NCI-H2081 treated with DMSO at 0.1 percent for 48 hours (cell line): ENCODE measurements at regions not wholly inside any gene's neighbourhood (a gene's known extent, or its start where the extent isn't known, plus 50 kb on each side); places are given as distances from the start of the nearest gene placed in this dataset.

Source experiments
- DNase-seq: peaks from one replicate; lab custom pipeline; 2025; lab: John Stamatoyannopoulos, UW

GRCh38 chr15:59953392-59953883, 50.7 kb upstream of the FOXB1 start:
- peak; percentile 96 for DNase-seq

GRCh38 chr15:59952960-59953359, 51.2 kb upstream of the FOXB1 start:
- no peak for DNase-seq

GRCh38 chr15:59950603-59951388, 53.3 kb upstream of the FOXB1 start:
- DNase-seq = no peak

GRCh38 chr15:59948924-59949613, 55.0 kb upstream of the FOXB1 start:
- no peak for DNase-seq

- no peak for DNase-seq
Observed at GRCh38 chr15:59946084-59946483, 58.0 kb upstream of the FOXB1 start.

GRCh38 chr15:59945036-59945435, 59.1 kb upstream of the FOXB1 start:
- no peak for DNase-seq

GRCh38 chr15:59941612-59942011, 62.5 kb upstream of the FOXB1 start:
- DNase-seq = no peak

- no peak for DNase-seq
Observed at GRCh38 chr15:59940928-59941327, 63.2 kb upstream of the FOXB1 start.

GRCh38 chr15:59940456-59940855, 63.7 kb upstream of the FOXB1 start:
- DNase-seq = no peak

GRCh38 chr15:59936741-59937140, 67.4 kb upstream of the FOXB1 start:
- DNase-seq = no peak

GRCh38 chr15:59933607-59934006, 70.5 kb upstream of the FOXB1 start:
- DNase-seq = no peak

GRCh38 chr15:59931646-59932261, 72.4 kb upstream of the FOXB1 start:
- no peak for DNase-seq

- DNase-seq = no peak
Observed at GRCh38 chr15:59924812-59925522, 79.1 kb upstream of the FOXB1 start.

- DNase-seq = no peak
Observed at GRCh38 chr15:59924096-59924495, 80.0 kb upstream of the FOXB1 start.

- DNase-seq = no peak
Observed at GRCh38 chr15:59923508-59923907, 80.6 kb upstream of the FOXB1 start.

- no peak for DNase-seq
Observed at GRCh38 chr15:59918994-59919951, 84.8 kb upstream of the FOXB1 start.

- DNase-seq = no peak
Observed at GRCh38 chr15:59917504-59918157, 86.5 kb upstream of the FOXB1 start.

GRCh38 chr15:59906046-59906445, 98.1 kb upstream of the FOXB1 start:
- DNase-seq = no peak

GRCh38 chr15:59905176-59905575, 98.9 kb upstream of the FOXB1 start:
- DNase-seq = no peak

- no peak for DNase-seq
Observed at GRCh38 chr15:59904450-59905135, 99.5 kb upstream of the FOXB1 start.
